ENCODE measurements at regions not wholly inside any gene's neighbourhood (a gene's known extent, or its start where the extent isn't known, plus 50 kb on each side); places are given as distances from the start of the nearest gene placed in this dataset.
A peak's percentile ranks its signal among the peaks of the same experiment; 100 is the strongest.

GRCh38 chr11:119794141-119794665 is 65.2 kb upstream of the NECTIN1 start:
- no peak for DNase-seq (ENCODE audit: low spot score)

- no peak for DNase-seq (ENCODE audit: low spot score)
Observed at GRCh38 chr11:119793335-119793984, 64.5 kb upstream of the NECTIN1 start.

GRCh38 chr11:119791701-119792151 is 62.7 kb upstream of the NECTIN1 start:
- peak; percentile 77 for DNase-seq (ENCODE audit: low spot score)

- no peak for DNase-seq (ENCODE audit: low spot score)
Observed at GRCh38 chr11:119791047-119791446, 62.0 kb upstream of the NECTIN1 start.

- no peak for DNase-seq (ENCODE audit: low spot score)
Observed at GRCh38 chr11:119790476-119790875, 61.5 kb upstream of the NECTIN1 start.

GRCh38 chr11:119789766-119790407 is 60.9 kb upstream of the NECTIN1 start:
- no peak for DNase-seq (ENCODE audit: low spot score)

GRCh38 chr11:119788911-119789560 is 60.0 kb upstream of the NECTIN1 start:
- DNase-seq (ENCODE audit: low spot score): no peak

- no peak for DNase-seq (ENCODE audit: low spot score)
Observed at GRCh38 chr11:119788096-119788883, 59.3 kb upstream of the NECTIN1 start.

- DNase-seq (ENCODE audit: low spot score): no peak
Observed at GRCh38 chr11:119787074-119787461, 58.1 kb upstream of the NECTIN1 start.

GRCh38 chr11:119786431-119787073 is 57.6 kb upstream of the NECTIN1 start:
- DNase-seq (ENCODE audit: low spot score): no peak

- DNase-seq (ENCODE audit: low spot score): no peak
Observed at GRCh38 chr11:119785131-119785530, 56.1 kb upstream of the NECTIN1 start.

GRCh38 chr11:119784421-119784820 is 55.4 kb upstream of the NECTIN1 start:
- DNase-seq (ENCODE audit: low spot score): no peak

GRCh38 chr11:119783466-119784400 is 54.7 kb upstream of the NECTIN1 start:
- no peak for DNase-seq (ENCODE audit: low spot score)

GRCh38 chr11:119782739-119783072 is 53.7 kb upstream of the NECTIN1 start:
- DNase-seq (ENCODE audit: low spot score): peak; percentile 45

- DNase-seq (ENCODE audit: low spot score): no peak
Observed at GRCh38 chr11:119782006-119782738, 53.2 kb upstream of the NECTIN1 start.

GRCh38 chr11:119780222-119780953 is 51.4 kb upstream of the NECTIN1 start:
- DNase-seq (ENCODE audit: low spot score): no peak

GRCh38 chr11:119779195-119780071 is 50.4 kb upstream of the NECTIN1 start:
- DNase-seq (ENCODE audit: low spot score): no peak

All from Ammon's horn (tissue), 1 donor.